K562 (cell line): ENCODE measurements at regions not wholly inside any gene's neighbourhood (a gene's known extent, or its start where the extent isn't known, plus 50 kb on each side); places are given as distances from the start of the nearest gene placed in this dataset.

Experiments used
- AFF4 ChIP-seq: sonication (generic); formaldehyde crosslinking; IDR thresholded peaks from 2 replicates; pipeline ENCODE4 v1.8.0; 2023; ENCODE audit warnings: mild to moderate bottlenecking, missing genetic modification reagents
- CBFA2T3 ChIP-seq: fragments of 450-650 bp; IDR thresholded peaks from 2 replicates; pipeline ENCODE4 v1.6.1; 2017
- MTF1 ChIP-seq: fragments of 250-450 bp; sonication (Bioruptor Pico); IDR thresholded peaks from 2 replicates; pipeline ENCODE4 v1.9.0; 2021; ENCODE audit warnings: moderate library complexity, mild to moderate bottlenecking, inconsistent platforms, borderline replicate concordance
- MXD1 ChIP-seq: fragments of 250-450 bp; sonication (Bioruptor Pico); IDR thresholded peaks from 2 replicates; pipeline ENCODE4 v1.8.0; 2021; ENCODE audit warnings: borderline replicate concordance, mild to moderate bottlenecking, moderate library complexity; ENCODE audit not compliant: poor library complexity, severe bottlenecking
- NR1H2 ChIP-seq: sonication (generic); formaldehyde crosslinking; IDR thresholded peaks from 2 replicates; pipeline ENCODE4 v1.4.0; 2020; ENCODE audit warnings: mild to moderate bottlenecking, missing genetic modification reagents
- ZBTB8A ChIP-seq: fragments of 450-650 bp; IDR thresholded peaks from 2 replicates; pipeline ENCODE4 v1.6.1; 2018; ENCODE audit warnings: mild to moderate bottlenecking, moderate library complexity; ENCODE audit not compliant: partially characterized antibody
- ZNF354B ChIP-seq: fragments of 250-450 bp; sonication (Bioruptor Pico); IDR thresholded peaks from 2 replicates; pipeline ENCODE4 v1.4.0; 2020
- ZNF785 ChIP-seq: fragments of 250-450 bp; sonication (Bioruptor Pico); IDR thresholded peaks from 2 replicates; pipeline ENCODE4 v1.4.0; 2020; ENCODE audit warnings: mild to moderate bottlenecking
- TF ChIP-seq, protein P1 (sequence below): sonication (generic); IDR thresholded peaks from 2 replicates; pipeline ENCODE4 v1.6.1; 2016

DNA sequence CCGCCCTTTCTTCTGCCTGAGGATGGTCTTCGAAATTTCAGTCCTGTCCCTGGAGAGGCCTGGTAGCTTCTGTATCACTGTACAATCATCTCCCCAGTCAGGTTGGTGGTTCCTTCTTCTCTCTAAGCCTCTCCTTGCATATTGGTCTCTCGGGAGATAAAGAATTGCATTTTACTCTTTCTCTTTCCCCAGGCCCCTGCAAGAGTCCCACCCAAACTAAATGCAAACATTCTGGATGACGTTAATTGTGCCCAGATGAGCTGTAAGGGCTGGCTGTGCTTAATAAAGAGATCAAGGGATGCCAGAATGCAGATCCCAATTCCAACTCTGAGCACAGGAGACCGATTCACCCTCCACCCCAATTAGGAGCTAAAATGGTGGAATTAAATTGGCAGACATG lies 835.4 kb upstream of the TMEM132C start (continued):
- TF ChIP-seq AFF4 (CRISPR knock-in tag) (no peak), MXD1 (CRISPR knock-in tag) (no peak), ZNF354B (CRISPR knock-in tag) (no peak), ZNF785 (CRISPR knock-in tag) (no peak), MTF1 (CRISPR knock-in tag) (no peak), CBFA2T3 (no peak), NR1H2 (CRISPR knock-in tag) (no peak), ZBTB8A (no peak)
- TF ChIP-seq, protein P1, sequence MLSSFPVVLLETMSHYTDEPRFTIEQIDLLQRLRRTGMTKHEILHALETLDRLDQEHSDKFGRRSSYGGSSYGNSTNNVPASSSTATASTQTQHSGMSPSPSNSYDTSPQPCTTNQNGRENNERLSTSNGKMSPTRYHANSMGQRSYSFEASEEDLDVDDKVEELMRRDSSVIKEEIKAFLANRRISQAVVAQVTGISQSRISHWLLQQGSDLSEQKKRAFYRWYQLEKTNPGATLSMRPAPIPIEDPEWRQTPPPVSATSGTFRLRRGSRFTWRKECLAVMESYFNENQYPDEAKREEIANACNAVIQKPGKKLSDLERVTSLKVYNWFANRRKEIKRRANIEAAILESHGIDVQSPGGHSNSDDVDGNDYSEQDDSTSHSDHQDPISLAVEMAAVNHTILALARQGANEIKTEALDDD, result no peak
